Ureter (tissue), 1 donor: ENCODE measurements at regions not wholly inside any gene's neighbourhood (a gene's known extent, or its start where the extent isn't known, plus 50 kb on each side); places are given as distances from the start of the nearest gene placed in this dataset.

ENCODE experiments used
- DNase-seq: peaks from one replicate; pipeline ENCODE4 v3.0.0-alpha.2; 2020; ENCODE audit warnings: low spot score
- donor health status: DM: yes; HTN: yes; CAD: no.

- no peak for DNase-seq
Observed at GRCh38 chr3:28901018-28901417, 379.9 kb upstream of the RBMS3 start.

- no peak for DNase-seq
Observed at GRCh38 chr3:28903171-28903601, 377.7 kb upstream of the RBMS3 start.

- DNase-seq = no peak
Observed at GRCh38 chr3:28905798-28906197, 375.1 kb upstream of the RBMS3 start.

- no peak for DNase-seq
Observed at GRCh38 chr3:28906561-28907310, 374.1 kb upstream of the RBMS3 start.

GRCh38 chr3:28907616-28908015, 373.3 kb upstream of the RBMS3 start:
- DNase-seq = no peak

- DNase-seq = no peak
Observed at GRCh38 chr3:28912120-28912885, 368.6 kb upstream of the RBMS3 start.

GRCh38 chr3:28915741-28916500, 364.9 kb upstream of the RBMS3 start:
- no peak for DNase-seq

GRCh38 chr3:28916713-28917499, 364.0 kb upstream of the RBMS3 start:
- DNase-seq = peak; percentile 69

GRCh38 chr3:28917895-28918475, 362.9 kb upstream of the RBMS3 start:
- DNase-seq = no peak

- no peak for DNase-seq
Observed at GRCh38 chr3:28922376-28922775, 358.5 kb upstream of the RBMS3 start.

GRCh38 chr3:28923994-28924393, 356.9 kb upstream of the RBMS3 start:
- DNase-seq = no peak

- DNase-seq = no peak
Observed at GRCh38 chr3:28924744-28925360, 356.0 kb upstream of the RBMS3 start.

GRCh38 chr3:28933337-28933736, 347.5 kb upstream of the RBMS3 start:
- no peak for DNase-seq

GRCh38 chr3:28934126-28934813, 346.6 kb upstream of the RBMS3 start:
- no peak for DNase-seq

- no peak for DNase-seq
Observed at GRCh38 chr3:28935146-28935545, 345.7 kb upstream of the RBMS3 start.

- DNase-seq = no peak
Observed at GRCh38 chr3:28936154-28936553, 344.7 kb upstream of the RBMS3 start.

GRCh38 chr3:28940530-28940929, 340.3 kb upstream of the RBMS3 start:
- peak; percentile 43 for DNase-seq

- DNase-seq = no peak
Observed at GRCh38 chr3:28940994-28941393, 339.9 kb upstream of the RBMS3 start.

- no peak for DNase-seq
Observed at GRCh38 chr3:28947061-28947460, 333.8 kb upstream of the RBMS3 start.

- no peak for DNase-seq
Observed at GRCh38 chr3:28947751-28948150, 333.1 kb upstream of the RBMS3 start.
